ENCODE measurements at regions not wholly inside any gene's neighbourhood (a gene's known extent, or its start where the extent isn't known, plus 50 kb on each side); places are given as distances from the start of the nearest gene placed in this dataset.
"Not testable (repeated sequence)": the region's sequence is repeated elsewhere in the genome, so short reads cannot be mapped to it uniquely, and the experiment has no call there.

DNA sequence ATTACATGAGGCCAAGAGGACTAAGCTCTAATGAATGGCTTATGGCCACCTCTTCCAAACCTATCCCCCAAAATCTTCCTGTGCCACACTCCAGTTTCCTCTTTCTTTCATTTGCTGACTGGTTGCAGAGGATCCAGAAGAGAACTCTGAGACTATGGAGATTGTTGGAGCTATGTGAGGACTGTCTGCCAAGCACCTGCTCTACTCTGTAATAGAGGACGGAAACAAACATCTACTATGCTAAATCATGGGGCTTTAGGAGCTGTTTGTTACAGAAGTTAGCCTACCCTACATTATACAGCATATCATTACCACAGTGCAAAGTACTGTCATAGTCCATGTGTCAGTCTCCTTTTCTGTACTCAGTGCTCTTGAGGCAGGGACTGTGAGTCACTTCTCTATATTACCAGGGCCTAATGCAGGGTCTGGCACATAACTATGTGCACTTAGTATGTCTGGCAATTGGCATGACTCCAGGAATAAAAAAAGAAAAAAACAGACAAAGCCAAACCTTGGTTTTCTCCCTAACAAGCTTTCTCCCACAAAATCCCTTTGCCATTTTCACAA is 95.1 kb downstream of the RPAP3 start:
- ATAC-seq (no peak), DNase-seq (no peak)
- no peak overlapping the region for H3K4me3 Mint-ChIP-seq
- H3K9me3 Mint-ChIP-seq = peaks cover 59% of the 10 kb centered on the region
- no peaks in the 10 kb centered on the region for H3K27me3 Mint-ChIP-seq
- no peaks in the 10 kb centered on the region for H3K4me1 Mint-ChIP-seq
- H3K27ac Mint-ChIP-seq = no peak overlapping the region
- peaks cover 31% of the 10 kb centered on the region for H3K36me3 Mint-ChIP-seq (ENCODE audit: low read depth)

GRCh38 chr12:47609806-47610205 is 96.0 kb downstream of the RPAP3 start:
- Mint-ChIP-seq H3K4me1 (peaks cover 5% of the 10 kb centered on the region), H3K9me3 (peaks cover 62% of the 10 kb centered on the region), H3K27me3 (no peaks in the 10 kb centered on the region), H3K27ac (no peak overlapping the region), H3K4me3 (no peak overlapping the region), H3K36me3 (ENCODE audit: low read depth) (peaks cover 26% of the 10 kb centered on the region)
- DNase-seq (no peak), ATAC-seq (no peak)

DNA sequence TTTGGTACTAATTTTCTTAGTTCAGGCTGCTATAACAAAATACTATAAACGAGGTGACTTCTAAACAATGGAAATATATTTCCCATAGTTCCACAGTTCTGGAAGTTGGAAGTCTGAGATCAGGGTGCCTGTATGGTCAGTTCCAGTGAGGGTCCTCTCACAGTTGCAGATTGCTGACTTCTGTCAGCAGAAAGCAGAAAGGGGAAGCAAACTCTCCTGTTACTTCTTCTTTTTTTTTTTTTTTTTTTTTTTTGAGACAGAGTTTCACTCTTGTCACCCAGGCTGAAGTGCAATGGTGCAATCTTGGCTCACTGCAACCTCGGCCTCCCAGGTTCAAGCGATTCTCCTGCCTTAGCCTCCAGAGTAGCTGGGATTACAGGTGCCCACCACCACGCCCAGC is 97.2 kb downstream of the RPAP3 start:
- not testable (repeated sequence) for H3K27ac Mint-ChIP-seq, H3K4me3 Mint-ChIP-seq, ATAC-seq, DNase-seq, H3K27me3 Mint-ChIP-seq
- Mint-ChIP-seq H3K9me3 (peaks cover 54% of the 10 kb centered on the region), H3K4me1 (peaks cover 10% of the 10 kb centered on the region), H3K36me3 (ENCODE audit: low read depth) (peaks cover 18% of the 10 kb centered on the region)

GRCh38 chr12:47604221-47604873 is 101.5 kb downstream of the RPAP3 start:
- H3K27me3 Mint-ChIP-seq = no peaks in the 10 kb centered on the region
- H3K36me3 Mint-ChIP-seq (ENCODE audit: low read depth) = peaks cover 7% of the 10 kb centered on the region
- no peak for DNase-seq
- H3K9me3 Mint-ChIP-seq = peaks cover 44% of the 10 kb centered on the region
- H3K4me1 Mint-ChIP-seq = peaks cover 20% of the 10 kb centered on the region
- H3K27ac Mint-ChIP-seq = no peak overlapping the region
- H3K4me3 Mint-ChIP-seq = no peak overlapping the region
- peak; percentile 62 for ATAC-seq

DNA sequence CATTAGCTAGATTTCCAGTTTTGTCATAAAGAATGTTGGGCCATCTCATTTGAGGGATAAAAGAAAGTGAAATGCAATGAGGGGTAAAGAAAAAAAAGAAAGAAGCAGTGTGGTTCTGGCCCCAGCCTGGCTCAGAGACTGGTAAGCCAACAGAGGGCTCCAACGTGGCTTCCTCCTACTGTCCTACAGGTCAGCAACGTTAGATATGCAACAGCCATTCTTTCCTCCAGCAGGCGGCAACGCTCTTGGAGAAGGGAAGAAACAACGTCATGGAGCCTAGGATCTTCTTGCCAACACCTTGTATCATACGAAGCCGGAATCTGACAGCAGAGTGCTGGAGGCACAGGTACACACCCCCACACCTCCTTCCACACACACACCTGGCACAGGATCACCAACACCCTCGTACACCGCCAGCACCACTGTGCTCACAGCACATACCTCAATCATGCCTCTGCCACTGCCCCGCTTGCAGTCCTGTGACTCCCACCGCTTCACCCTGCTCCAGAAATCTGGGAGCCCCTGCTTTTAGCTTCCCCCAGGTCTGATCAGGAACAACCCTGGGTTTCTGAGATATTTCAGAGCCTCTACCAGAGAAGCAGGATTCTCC is 102.8 kb downstream of the RPAP3 start:
- DNase-seq = no peak
- no peak overlapping the region for H3K4me3 Mint-ChIP-seq
- H3K27ac Mint-ChIP-seq = no peak overlapping the region
- peaks cover 7% of the 10 kb centered on the region for H3K36me3 Mint-ChIP-seq (ENCODE audit: low read depth)
- peaks cover 43% of the 10 kb centered on the region for H3K9me3 Mint-ChIP-seq
- H3K4me1 Mint-ChIP-seq = peaks cover 20% of the 10 kb centered on the region
- no peaks in the 10 kb centered on the region for H3K27me3 Mint-ChIP-seq
- no peak for ATAC-seq

GRCh38 chr12:47602325-47602724 is 103.5 kb downstream of the RPAP3 start:
- peaks cover 4% of the 10 kb centered on the region for H3K36me3 Mint-ChIP-seq (ENCODE audit: low read depth)
- ATAC-seq = no peak
- H3K4me1 Mint-ChIP-seq = peaks cover 20% of the 10 kb centered on the region
- DNase-seq = no peak
- H3K27ac Mint-ChIP-seq = no peak overlapping the region
- peaks cover 35% of the 10 kb centered on the region for H3K9me3 Mint-ChIP-seq
- no peaks in the 10 kb centered on the region for H3K27me3 Mint-ChIP-seq
- no peak overlapping the region for H3K4me3 Mint-ChIP-seq

DNA sequence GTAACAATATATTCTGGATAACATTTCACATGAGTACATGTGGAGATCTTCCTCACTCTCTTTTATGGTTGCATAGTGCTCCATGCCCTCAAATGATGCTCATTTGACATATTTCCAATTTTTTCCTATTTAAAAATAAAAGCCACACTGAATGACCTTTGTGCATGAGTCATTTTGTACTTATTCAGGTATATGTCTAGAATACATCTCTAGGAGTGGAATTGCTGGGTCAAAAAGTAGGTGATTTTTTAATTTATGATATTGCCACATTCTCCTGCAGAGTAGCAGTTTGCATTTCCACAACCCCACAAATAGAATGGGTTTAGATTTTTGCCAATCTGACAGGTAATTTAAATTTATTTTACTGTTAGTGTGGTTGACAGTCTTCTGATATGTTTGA is 104.8 kb downstream of the RPAP3 start:
- Mint-ChIP-seq H3K27ac (no peak overlapping the region), H3K36me3 (ENCODE audit: low read depth) (peaks cover under 1% of the 10 kb centered on the region), H3K27me3 (no peaks in the 10 kb centered on the region), H3K4me1 (peaks cover 20% of the 10 kb centered on the region), H3K9me3 (peaks cover 31% of the 10 kb centered on the region), H3K4me3 (no peak overlapping the region)
- ATAC-seq (peak; percentile 61), DNase-seq (no peak)

- Mint-ChIP-seq H3K27me3 (no peaks in the 10 kb centered on the region), H3K36me3 (ENCODE audit: low read depth) (no peaks in the 10 kb centered on the region), H3K4me1 (peaks cover 7% of the 10 kb centered on the region), H3K9me3 (peaks cover 5% of the 10 kb centered on the region), H3K27ac (no peak overlapping the region), H3K4me3 (no peak overlapping the region)
- ATAC-seq (no peak), DNase-seq (no peak)
These were observed 114.0 kb downstream of the RPAP3 start for GRCh38 chr12:47591795-47592194.

GRCh38 chr12:47591361-47591791 is 114.5 kb downstream of the RPAP3 start:
- no peaks in the 10 kb centered on the region for H3K36me3 Mint-ChIP-seq (ENCODE audit: low read depth)
- peaks cover 4% of the 10 kb centered on the region for H3K9me3 Mint-ChIP-seq
- H3K4me1 Mint-ChIP-seq = peaks cover 7% of the 10 kb centered on the region
- H3K4me3 Mint-ChIP-seq = no peak overlapping the region
- H3K27ac Mint-ChIP-seq = no peak overlapping the region
- ATAC-seq (no peak), DNase-seq (no peak)
- H3K27me3 Mint-ChIP-seq = no peaks in the 10 kb centered on the region

DNA sequence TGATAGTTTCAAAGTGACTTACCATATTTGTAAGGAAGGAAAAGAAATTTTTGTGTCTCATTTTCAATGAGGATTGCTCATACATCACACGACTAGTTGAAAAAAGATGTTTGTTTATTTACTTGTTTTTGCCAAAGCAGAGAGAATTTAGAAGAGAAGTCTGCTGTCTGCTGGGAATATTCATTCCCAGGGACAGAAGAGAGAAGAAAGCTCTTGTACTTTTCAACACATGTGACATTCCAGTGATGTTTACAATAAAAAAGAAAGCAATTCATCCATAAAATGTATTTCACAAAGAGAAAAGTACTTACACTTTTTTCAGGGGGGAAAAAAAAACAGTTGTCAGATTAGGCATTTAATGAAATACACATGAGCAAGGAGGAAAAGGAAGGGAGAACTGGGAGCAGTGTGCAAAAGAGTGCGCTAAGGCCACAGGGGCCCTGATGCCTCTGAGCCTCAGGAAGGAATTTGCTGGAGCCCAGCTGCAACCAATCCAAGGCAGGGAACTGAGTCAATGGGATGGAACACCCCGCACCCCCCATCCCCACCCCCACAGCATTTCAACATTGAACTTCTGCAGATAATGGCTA is 115.0 kb downstream of the RPAP3 start:
- Mint-ChIP-seq H3K4me1 (peaks cover 7% of the 10 kb centered on the region), H3K36me3 (ENCODE audit: low read depth) (no peaks in the 10 kb centered on the region), H3K4me3 (no peak overlapping the region), H3K27me3 (no peaks in the 10 kb centered on the region), H3K27ac (no peak overlapping the region), H3K9me3 (no peaks in the 10 kb centered on the region)
- ATAC-seq (no peak), DNase-seq (no peak)

DNA sequence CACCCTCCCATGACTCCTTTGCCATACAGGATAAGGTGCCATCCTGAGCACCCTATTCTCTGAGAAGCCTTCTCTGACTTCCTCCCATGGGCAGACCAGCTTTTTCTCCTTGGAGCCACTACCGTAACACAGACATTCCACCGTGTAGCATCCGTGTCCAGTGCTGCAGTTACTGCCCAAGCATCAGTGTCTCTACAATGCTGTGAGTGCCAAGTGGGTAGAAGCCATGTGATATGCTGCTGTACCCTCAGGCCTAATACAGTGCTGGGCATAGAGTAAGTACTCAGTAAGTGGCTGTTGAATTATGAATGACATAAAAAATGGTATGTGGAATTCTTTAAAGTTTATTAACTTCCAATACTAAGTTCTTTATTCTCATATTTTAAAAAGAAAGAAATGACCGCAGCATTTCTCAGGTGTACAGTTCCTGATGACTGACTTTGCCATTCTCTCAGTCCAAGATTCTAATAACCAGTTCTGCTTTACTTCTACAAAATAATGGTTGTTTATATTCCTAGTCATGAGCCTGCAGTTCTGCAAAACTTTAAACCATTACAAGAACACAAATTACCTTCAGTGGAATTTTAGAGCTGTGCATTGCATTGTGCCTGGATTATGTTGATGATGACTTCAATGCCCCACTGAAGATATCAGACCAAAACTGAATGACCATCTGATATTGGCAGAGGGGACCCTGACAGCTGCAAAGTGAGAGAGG is 118.7 kb downstream of the RPAP3 start:
- no peak overlapping the region for H3K27ac Mint-ChIP-seq
- ATAC-seq = no peak
- H3K4me1 Mint-ChIP-seq = peaks cover 7% of the 10 kb centered on the region
- no peaks in the 10 kb centered on the region for H3K36me3 Mint-ChIP-seq (ENCODE audit: low read depth)
- H3K9me3 Mint-ChIP-seq = no peaks in the 10 kb centered on the region
- no peaks in the 10 kb centered on the region for H3K27me3 Mint-ChIP-seq
- H3K4me3 Mint-ChIP-seq = no peak overlapping the region
- DNase-seq = no peak

GRCh38 chr12:47585507-47585906 is 120.3 kb downstream of the RPAP3 start:
- DNase-seq (no peak), ATAC-seq (no peak)
- Mint-ChIP-seq H3K27ac (no peak overlapping the region), H3K36me3 (ENCODE audit: low read depth) (no peaks in the 10 kb centered on the region), H3K4me1 (peaks cover 7% of the 10 kb centered on the region), H3K4me3 (no peak overlapping the region), H3K27me3 (no peaks in the 10 kb centered on the region), H3K9me3 (no peaks in the 10 kb centered on the region)

DNA sequence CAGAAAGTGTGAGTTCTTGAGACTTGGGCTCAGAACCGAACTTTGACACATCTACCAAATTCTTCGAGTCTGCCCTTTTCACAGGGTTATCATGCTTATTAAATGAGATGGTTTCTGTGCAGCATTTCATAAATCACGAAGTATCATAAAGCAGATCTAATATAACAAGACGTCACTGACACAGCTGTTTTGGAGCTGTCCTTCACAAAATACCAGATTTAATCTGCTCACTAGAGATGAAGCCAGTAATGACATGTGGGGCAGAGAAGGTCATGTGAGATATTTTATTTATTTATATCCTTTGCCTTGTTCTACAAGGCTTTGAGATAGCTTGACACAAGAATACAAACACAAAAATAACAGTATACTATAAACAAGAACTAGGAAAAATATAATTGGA is 127.0 kb downstream of the RPAP3 start:
- DNase-seq = no peak
- Mint-ChIP-seq H3K4me1 (peaks cover 20% of the 10 kb centered on the region), H3K9me3 (peaks cover 5% of the 10 kb centered on the region), H3K27ac (no peak overlapping the region), H3K36me3 (ENCODE audit: low read depth) (no peaks in the 10 kb centered on the region), H3K27me3 (no peaks in the 10 kb centered on the region), H3K4me3 (no peak overlapping the region)
- ATAC-seq = no peak

DNA sequence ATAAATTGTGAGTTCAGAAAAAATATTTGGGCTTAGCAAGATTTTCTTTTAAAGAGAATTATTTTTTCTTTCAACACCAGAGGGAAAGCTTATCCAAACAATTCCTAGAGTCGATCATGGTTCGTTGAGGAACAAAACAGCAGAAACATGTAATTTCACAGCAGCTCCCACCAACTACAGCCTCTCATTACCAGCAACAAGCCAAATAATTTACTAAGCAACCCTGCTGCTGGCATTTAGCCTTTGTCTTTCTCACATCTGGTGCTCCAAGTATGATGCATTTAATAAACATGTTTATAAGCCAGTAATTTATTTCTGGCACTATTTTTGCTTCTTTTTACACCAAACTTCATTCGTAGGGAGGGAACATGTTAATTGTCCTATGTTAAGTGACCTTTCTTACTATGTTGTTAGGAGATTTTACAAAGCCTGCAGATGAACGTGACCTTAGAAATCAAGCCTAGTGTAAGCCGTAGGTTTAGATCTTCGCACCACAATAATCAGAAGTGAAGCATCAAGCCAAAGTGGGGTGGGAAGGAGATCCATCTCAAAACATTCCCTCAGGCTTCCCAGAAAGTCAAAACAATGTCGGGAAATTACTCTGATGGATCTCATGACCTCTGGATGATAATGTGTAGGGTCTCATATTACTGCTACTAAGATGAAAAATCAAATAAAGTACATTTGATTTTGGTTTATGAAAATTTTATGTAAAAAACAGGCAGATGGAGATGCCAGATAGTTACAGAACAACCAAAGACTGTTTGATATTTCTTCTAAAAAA is 128.4 kb downstream of the RPAP3 start:
- ATAC-seq (no peak), DNase-seq (no peak)
- Mint-ChIP-seq H3K4me1 (peaks cover 30% of the 10 kb centered on the region), H3K9me3 (peaks cover 5% of the 10 kb centered on the region), H3K36me3 (ENCODE audit: low read depth) (no peaks in the 10 kb centered on the region), H3K27me3 (no peaks in the 10 kb centered on the region), H3K27ac (no peak overlapping the region), H3K4me3 (no peak overlapping the region)

All from activated naive CD8-positive, alpha-beta T cell treated with anti-CD3 and anti-CD28 coated beads, Interleukin-2, amount 50 U/mL, for 24 hours (primary cell).